ENCODE measurements at regions not wholly inside any gene's neighbourhood (a gene's known extent, or its start where the extent isn't known, plus 50 kb on each side); places are given as distances from the start of the nearest gene placed in this dataset.

DNA sequence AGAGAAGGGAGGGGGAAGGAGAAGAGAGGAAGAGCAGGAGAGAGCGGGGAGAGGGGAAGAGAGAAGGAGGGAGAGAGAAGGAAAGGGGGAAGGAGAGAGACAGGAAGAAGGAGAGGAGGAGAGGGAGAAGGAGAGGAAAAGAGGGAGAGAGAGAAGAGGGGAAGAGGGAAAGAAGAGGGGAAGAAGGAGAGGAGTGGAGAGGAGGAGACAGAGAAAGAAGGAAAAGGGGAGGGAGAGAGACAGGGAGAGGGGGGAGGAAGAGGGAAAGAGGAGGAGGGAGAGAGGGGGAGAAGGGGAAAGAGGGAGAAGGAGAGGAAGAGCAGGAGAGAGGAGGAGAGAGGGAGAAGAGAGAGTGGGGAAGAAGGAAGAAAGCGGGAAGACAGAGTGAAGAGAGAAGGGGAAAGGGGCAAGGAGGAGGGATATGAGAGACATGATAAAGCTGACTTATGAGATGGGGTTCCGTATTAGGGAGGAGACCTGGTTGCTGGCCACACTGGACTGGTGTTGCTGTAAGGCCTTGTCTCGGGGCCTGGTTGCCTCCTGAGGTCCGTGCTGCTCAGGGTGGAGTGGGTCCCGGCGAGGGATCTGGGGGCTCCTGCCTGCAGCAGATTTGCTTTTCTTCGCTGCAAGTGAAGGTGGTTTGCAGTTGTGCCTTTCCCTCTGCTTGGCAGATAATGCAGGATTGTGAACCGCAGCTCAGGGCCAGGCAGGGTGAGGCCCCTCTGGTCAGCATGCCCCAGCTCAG is 139.5 kb downstream of the TEX29 start:
- no peak overlapping the region for H3K9ac ChIP-seq (ENCODE audit: control insufficient read depth, extremely low read depth, insufficient read depth, low read length)

DNA sequence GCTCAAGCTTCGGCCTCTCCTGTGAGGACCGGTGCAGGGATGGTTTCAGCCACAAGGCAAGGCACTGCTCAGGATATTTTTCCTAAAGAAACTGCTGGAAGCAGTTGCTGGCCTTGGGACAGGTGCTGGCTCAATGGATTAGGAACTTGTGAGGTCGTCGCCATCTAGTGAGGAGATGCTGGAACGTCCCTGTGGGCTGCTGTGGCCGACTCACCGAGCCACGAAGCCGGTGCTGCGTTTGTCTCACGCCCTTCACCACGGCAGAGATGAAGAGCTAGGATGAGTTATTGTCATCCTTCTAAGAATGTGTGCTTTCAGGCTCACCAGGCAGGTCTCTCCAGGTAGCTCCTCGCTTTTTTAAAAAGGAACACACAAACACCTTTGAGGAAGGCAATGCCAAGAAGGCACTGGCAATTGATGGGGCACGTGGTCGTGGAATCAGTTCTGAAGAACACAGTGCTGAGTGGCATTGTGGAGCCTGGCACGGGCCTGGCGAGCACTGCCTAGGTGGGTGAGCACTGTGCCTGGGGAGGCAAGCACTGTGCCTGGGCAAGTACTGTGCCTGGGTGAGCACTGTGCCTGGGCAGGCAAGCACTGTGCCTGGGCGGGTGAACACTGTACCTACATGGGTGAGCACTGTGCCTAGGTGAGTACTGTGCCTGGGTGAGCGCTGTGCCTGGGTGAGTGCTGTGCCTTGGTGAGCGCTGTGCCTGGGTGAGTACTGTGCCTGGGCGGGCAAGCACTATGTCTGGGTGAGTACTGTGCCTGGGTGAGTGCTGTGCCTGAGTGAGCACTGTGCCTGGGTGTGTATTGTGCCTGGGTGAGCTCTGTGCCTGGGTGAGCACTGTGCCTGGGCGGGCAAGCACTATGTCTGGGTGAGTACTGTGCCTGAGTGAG is 140.4 kb downstream of the TEX29 start:
- FAIRE-seq = no peak
- no peak overlapping the region for H2AFZ ChIP-seq (ENCODE audit: control insufficient read depth, low read length)
- dilution Hi-C loops (cut with MboI; ENCODE audit: extremely low pct_ligation_motif_present, low sequenced_read_pairs) = no loop called here
- H4K20me1 ChIP-seq (ENCODE audit: control insufficient read depth, extremely low read depth, insufficient read depth, low read length) = no peaks in the 10 kb centered on the region
- H3K4me2 ChIP-seq (ENCODE audit: control insufficient read depth, extremely low read depth, insufficient read depth, low read depth, low read length) = no peak overlapping the region
- H3K36me3 ChIP-seq (ENCODE audit: control insufficient read depth in 2 of 2, extremely low read depth in 1 of 2, insufficient read depth in 2 of 2, low read length in 2 of 2) = no peaks in the 10 kb centered on the region
- H3K4me1 ChIP-seq (ENCODE audit: control insufficient read depth, extremely low read depth, insufficient read depth, low read length) = no peaks in the 10 kb centered on the region
- H3K9me3 ChIP-seq (ENCODE audit: control insufficient read depth, low read depth, low read length) = no peaks in the 10 kb centered on the region
- no peaks in the 10 kb centered on the region for H3K9me1 ChIP-seq (ENCODE audit: control insufficient read depth, extremely low read depth, insufficient read depth, low read length)
- no peak overlapping the region for H3K27ac ChIP-seq (ENCODE audit: control insufficient read depth, insufficient read depth, low read length)
- H3K79me2 ChIP-seq (ENCODE audit: control insufficient read depth, insufficient read depth, low read length) = no peaks in the 10 kb centered on the region
- no peak for TF ChIP-seq EZH2 (IDR thresholded peaks at IDR 0.05; ENCODE audit: low read length)
- TF ChIP-seq, protein P1, sequence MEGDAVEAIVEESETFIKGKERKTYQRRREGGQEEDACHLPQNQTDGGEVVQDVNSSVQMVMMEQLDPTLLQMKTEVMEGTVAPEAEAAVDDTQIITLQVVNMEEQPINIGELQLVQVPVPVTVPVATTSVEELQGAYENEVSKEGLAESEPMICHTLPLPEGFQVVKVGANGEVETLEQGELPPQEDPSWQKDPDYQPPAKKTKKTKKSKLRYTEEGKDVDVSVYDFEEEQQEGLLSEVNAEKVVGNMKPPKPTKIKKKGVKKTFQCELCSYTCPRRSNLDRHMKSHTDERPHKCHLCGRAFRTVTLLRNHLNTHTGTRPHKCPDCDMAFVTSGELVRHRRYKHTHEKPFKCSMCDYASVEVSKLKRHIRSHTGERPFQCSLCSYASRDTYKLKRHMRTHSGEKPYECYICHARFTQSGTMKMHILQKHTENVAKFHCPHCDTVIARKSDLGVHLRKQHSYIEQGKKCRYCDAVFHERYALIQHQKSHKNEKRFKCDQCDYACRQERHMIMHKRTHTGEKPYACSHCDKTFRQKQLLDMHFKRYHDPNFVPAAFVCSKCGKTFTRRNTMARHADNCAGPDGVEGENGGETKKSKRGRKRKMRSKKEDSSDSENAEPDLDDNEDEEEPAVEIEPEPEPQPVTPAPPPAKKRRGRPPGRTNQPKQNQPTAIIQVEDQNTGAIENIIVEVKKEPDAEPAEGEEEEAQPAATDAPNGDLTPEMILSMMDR (optimal IDR thresholded peaks at IDR 0.05 in 1 of 3, IDR thresholded peaks at IDR 0.05 in 1 of 3, conservative IDR thresholded peaks at IDR 0.05 in 1 of 3; ENCODE audit: extremely low read depth in 1 of 3, insufficient read depth in 2 of 3, low read length in 3 of 3) = peak; percentile 37 to 66 (median 47)
- H3K27me3 ChIP-seq (ENCODE audit: control insufficient read depth, extremely low read depth, insufficient read depth, low read length) = no peaks in the 10 kb centered on the region
- H3K9ac ChIP-seq (ENCODE audit: control insufficient read depth, extremely low read depth, insufficient read depth, low read length) = no peak overlapping the region
- no peak for DNase-seq (ENCODE audit: low read depth, low spot score)
- no peak overlapping the region for H3K4me3 ChIP-seq (ENCODE audit: control insufficient read depth in 2 of 3, extremely low read depth in 1 of 3, insufficient read depth in 2 of 3, low read depth in 1 of 3, low read length in 3 of 3)

More for the DNA sequence above, 139.5 kb downstream of the TEX29 start:
- DNase-seq (ENCODE audit: low read depth, low spot score) (no peak), FAIRE-seq (no peak)
- Histone ChIP-seq H2AFZ (ENCODE audit: control insufficient read depth, low read length) (no peak overlapping the region), H3K4me2 (ENCODE audit: control insufficient read depth, extremely low read depth, insufficient read depth, low read depth, low read length) (no peak overlapping the region), H3K9me1 (ENCODE audit: control insufficient read depth, extremely low read depth, insufficient read depth, low read length) (no peaks in the 10 kb centered on the region), H3K27ac (ENCODE audit: control insufficient read depth, insufficient read depth, low read length) (no peak overlapping the region), H3K4me1 (ENCODE audit: control insufficient read depth, extremely low read depth, insufficient read depth, low read length) (no peaks in the 10 kb centered on the region), H4K20me1 (ENCODE audit: control insufficient read depth, extremely low read depth, insufficient read depth, low read length) (no peaks in the 10 kb centered on the region), H3K27me3 (ENCODE audit: control insufficient read depth, extremely low read depth, insufficient read depth, low read length) (no peaks in the 10 kb centered on the region), H3K9me3 (ENCODE audit: control insufficient read depth, low read depth, low read length) (no peaks in the 10 kb centered on the region), H3K79me2 (ENCODE audit: control insufficient read depth, insufficient read depth, low read length) (no peaks in the 10 kb centered on the region), H3K36me3 (ENCODE audit: control insufficient read depth in 2 of 2, extremely low read depth in 1 of 2, insufficient read depth in 2 of 2, low read length in 2 of 2) (no peaks in the 10 kb centered on the region), H3K4me3 (ENCODE audit: control insufficient read depth in 2 of 3, extremely low read depth in 1 of 3, insufficient read depth in 2 of 3, low read depth in 1 of 3, low read length in 3 of 3) (no peak overlapping the region)
- dilution Hi-C loops (cut with MboI; ENCODE audit: extremely low pct_ligation_motif_present, low sequenced_read_pairs) = no loop called here
- no peak for TF ChIP-seq EZH2 (IDR thresholded peaks at IDR 0.05; ENCODE audit: low read length)
- TF ChIP-seq, protein P1 (optimal IDR thresholded peaks at IDR 0.05 in 1 of 3, IDR thresholded peaks at IDR 0.05 in 1 of 3, conservative IDR thresholded peaks at IDR 0.05 in 1 of 3; ENCODE audit: extremely low read depth in 1 of 3, insufficient read depth in 2 of 3, low read length in 3 of 3) = no peak

All from keratinocyte (primary cell).